H9 (cell line): ENCODE measurements at regions not wholly inside any gene's neighbourhood (a gene's known extent, or its start where the extent isn't known, plus 50 kb on each side); places are given as distances from the start of the nearest gene placed in this dataset.

Experiments
- DNase-seq: peaks from one replicate; pipeline ENCODE4 v3.0.0-alpha.2; 2017
- H2AFZ ChIP-seq: one replicate; pipeline ENCODE4 v1.6.1; 2013; ENCODE audit warnings: mild to moderate bottlenecking, low read length, control low read depth, moderate library complexity
- H2AK5ac ChIP-seq: 2 replicates; pipeline ENCODE4 v1.6.1; 2013; ENCODE audit warnings: low read length, control low read depth, mixed read lengths; ENCODE audit not compliant: insufficient read length
- H2BK120ac ChIP-seq: one replicate; pipeline ENCODE4 v1.6.1; 2013; ENCODE audit warnings: low read depth, mild to moderate bottlenecking, low read length, control low read depth, inconsistent platforms; ENCODE audit not compliant: poor library complexity, severe bottlenecking
- H2BK12ac ChIP-seq: 2 replicates; pipeline ENCODE4 v1.6.1; 2013; ENCODE audit warnings: low read length, control low read depth, mixed read lengths, low read depth; ENCODE audit not compliant: insufficient read length
- H2BK15ac ChIP-seq: 2 replicates; pipeline ENCODE4 v1.6.1; 2013; ENCODE audit warnings: low read depth, low read length, control low read depth
- H2BK20ac ChIP-seq: one replicate; pipeline ENCODE4 v1.6.1; 2013; ENCODE audit warnings: low read depth, mild to moderate bottlenecking, low read length, control low read depth, inconsistent platforms; ENCODE audit not compliant: poor library complexity, severe bottlenecking
- H2BK5ac ChIP-seq: 2 replicates; pipeline ENCODE4 v1.6.1; 2013; ENCODE audit warnings: low read length, control low read depth, mixed read lengths; ENCODE audit not compliant: insufficient read length
- H3K14ac ChIP-seq: 2 replicates; pipeline ENCODE4 v1.6.1; 2013; ENCODE audit warnings: low read length, control low read depth; ENCODE audit not compliant: insufficient read depth
- H3K18ac ChIP-seq: 2 replicates; pipeline ENCODE4 v1.6.1; 2013; ENCODE audit warnings: low read depth, mild to moderate bottlenecking, mixed read lengths, low read length, control low read depth; ENCODE audit not compliant: insufficient read length
- H3K23ac ChIP-seq: 2 replicates; pipeline ENCODE4 v1.6.1; 2013; ENCODE audit warnings: low read length, control low read depth, mixed read lengths, low read depth; ENCODE audit not compliant: insufficient read length
- H3K23me2 ChIP-seq: 2 replicates; pipeline ENCODE4 v1.6.1; 2013; ENCODE audit warnings: low read depth, mild to moderate bottlenecking, mixed read lengths, low read length, control low read depth; ENCODE audit not compliant: insufficient read length, poor library complexity, severe bottlenecking
- H3K27ac ChIP-seq: 2 replicates; pipeline ENCODE4 v1.5.1; 2013; ENCODE audit warnings: low read length, control low read depth, mixed read lengths, low read depth; ENCODE audit not compliant: insufficient read length
- H3K27me3 ChIP-seq: 2 replicates; pipeline ENCODE4 v1.6.1; 2013; ENCODE audit warnings: low read length, control low read depth, inconsistent platforms; ENCODE audit not compliant: insufficient read depth
- H3K4ac ChIP-seq: 2 replicates; pipeline ENCODE4 v1.6.1; 2013; ENCODE audit warnings: low read depth, mild to moderate bottlenecking, control low read depth, inconsistent platforms, low read length, moderate library complexity
- H3K4me1 ChIP-seq: 2 replicates; pipeline ENCODE4 v1.6.1; 2013; ENCODE audit warnings: low read length, control low read depth, inconsistent platforms; ENCODE audit not compliant: insufficient read depth
- H3K4me2 ChIP-seq: 2 replicates; pipeline ENCODE4 v1.6.1; 2013; ENCODE audit warnings: low read length, control low read depth, mixed read lengths; ENCODE audit not compliant: insufficient read length, insufficient read depth
- H3K56ac ChIP-seq: 2 replicates; pipeline ENCODE4 v1.6.1; 2013; ENCODE audit warnings: low read depth, mild to moderate bottlenecking, mixed read lengths, low read length, control low read depth; ENCODE audit not compliant: insufficient read length
- H3K79me1 ChIP-seq: 2 replicates; pipeline ENCODE4 v1.6.1; 2013; ENCODE audit warnings: low read depth, mild to moderate bottlenecking, moderate library complexity, low read length, control low read depth, inconsistent platforms; ENCODE audit not compliant: insufficient read depth, poor library complexity, severe bottlenecking
- H3K79me2 ChIP-seq: 2 replicates; pipeline ENCODE4 v1.6.1; 2013; ENCODE audit warnings: low read length, control low read depth, inconsistent platforms; ENCODE audit not compliant: insufficient read depth
- H3K9ac ChIP-seq: 2 replicates; pipeline ENCODE4 v1.6.1; 2013; ENCODE audit warnings: low read length, control low read depth, mixed read lengths; ENCODE audit not compliant: insufficient read length; ENCODE audit errors: extremely low read depth
- H3K9me3 ChIP-seq: one replicate; pipeline ENCODE4 v1.6.1; 2013; ENCODE audit warnings: low read depth, low read length, inconsistent platforms; ENCODE audit not compliant: control insufficient read depth
- H3T11ph ChIP-seq: one replicate; pipeline ENCODE4 v1.6.1; 2013; ENCODE audit warnings: mild to moderate bottlenecking, low read length, control low read depth, inconsistent platforms
- H4K20me1 ChIP-seq: one replicate; pipeline ENCODE4 v1.6.1; 2013; ENCODE audit not compliant: control insufficient read depth, insufficient read length, insufficient read depth
- H4K5ac ChIP-seq: 2 replicates; pipeline ENCODE4 v1.6.1; 2013; ENCODE audit warnings: low read depth, mild to moderate bottlenecking, mixed read lengths, low read length, control low read depth; ENCODE audit not compliant: insufficient read length
- H4K8ac ChIP-seq: replicated peaks from 2 replicates; pipeline ENCODE4 v1.6.1; 2013; ENCODE audit warnings: low read length, control low read depth, mixed read lengths, low read depth; ENCODE audit not compliant: insufficient read length
- H4K91ac ChIP-seq: 2 replicates; pipeline ENCODE4 v1.6.1; 2013; ENCODE audit warnings: low read depth, mild to moderate bottlenecking, moderate library complexity, mixed read lengths, low read length, control low read depth; ENCODE audit not compliant: insufficient read length
- H3K27ac Mint-ChIP-seq, 3 experiments: 2 replicates in 2 of 3; 3 replicates in 1 of 3; pipeline ENCODE4 v1.8.0; 2020 to 2021; ENCODE audit warnings: mixed read lengths in 3 of 3, mild to moderate bottlenecking in 1 of 3, moderate library complexity in 1 of 3
- H3K27me3 Mint-ChIP-seq: 2 replicates; pipeline ENCODE4 v1.8.0; 2021; ENCODE audit warnings: low read depth, mild to moderate bottlenecking, moderate library complexity, mixed read lengths
- H3K36me3 Mint-ChIP-seq, 3 experiments: 2 replicates in 2 of 3; 3 replicates in 1 of 3; pipeline ENCODE4 v1.8.0; 2020 to 2021; ENCODE audit warnings: low read depth in 3 of 3, mixed read lengths in 3 of 3; ENCODE audit not compliant: insufficient read depth in 1 of 3
- H3K4me1 Mint-ChIP-seq, 2 experiments: 2 replicates each; pipeline ENCODE4 v1.8.0; 2020; ENCODE audit warnings: mixed read lengths in 2 of 2
- H3K4me3 Mint-ChIP-seq, 2 experiments: 2 replicates in 1 of 2; 3 replicates in 1 of 2; pipeline ENCODE4 v1.8.0; 2020 to 2021; ENCODE audit warnings: mild to moderate bottlenecking in 2 of 2, mixed read lengths in 2 of 2, moderate library complexity in 1 of 2
- H3K9me3 Mint-ChIP-seq, 2 experiments: 2 replicates in 1 of 2; 3 replicates in 1 of 2; pipeline ENCODE4 v1.8.0; 2020; ENCODE audit warnings: mild to moderate bottlenecking in 2 of 2, mixed read lengths in 2 of 2, moderate library complexity in 1 of 2
- CTCF ChIP-seq: fragments of 200-600 bp; sonication (generic); conservative IDR thresholded peaks from 3 replicates; pipeline ENCODE4 v1.8.0; 2021; ENCODE audit warnings: antibody characterized with exemption, mild to moderate bottlenecking

GRCh38 chr13:88384542-88384941 is 713.4 kb downstream of the SLITRK5 start:
- Histone ChIP-seq H3K18ac (no peak overlapping the region), H3K9ac (no peak overlapping the region), H3K4me2 (peak overlapping the region; percentile 14), H3K56ac (no peak overlapping the region), H4K20me1 (no peaks in the 10 kb centered on the region), H3K79me1 (no peaks in the 10 kb centered on the region), H3T11ph (no peak overlapping the region), H2BK12ac (no peak overlapping the region), H4K91ac (no peak overlapping the region), H3K4ac (no peak overlapping the region), H2BK120ac (no peak overlapping the region), H3K27ac (no peak overlapping the region), H2BK20ac (no peak overlapping the region), H3K4me1 (no peaks in the 10 kb centered on the region), H3K23me2 (no peaks in the 10 kb centered on the region), H2BK15ac (no peak overlapping the region), H2AFZ (no peak overlapping the region), H4K8ac (no peak overlapping the region), H2AK5ac (no peak overlapping the region), H3K14ac (no peak overlapping the region), H3K23ac (no peak overlapping the region), H4K5ac (no peak overlapping the region), H3K27me3 (no peaks in the 10 kb centered on the region), H3K79me2 (no peaks in the 10 kb centered on the region), H2BK5ac (no peak overlapping the region), H3K9me3 (no peaks in the 10 kb centered on the region)
- no peak for TF ChIP-seq CTCF
- H3K9me3 Mint-ChIP-seq, result peaks cover 0 to 4% of the 10 kb centered on the region in 2 experiments; a peak in 2 of 5 replicates
- H3K27ac Mint-ChIP-seq, result peak overlapping the region; percentile 10 to 73 (median 24); a peak in 6 of 7 replicates
- H3K4me1 Mint-ChIP-seq, result peaks cover 13 to 17% of the 10 kb centered on the region in 2 experiments
- no peak overlapping the region; a peak in 1 of 5 replicates for H3K4me3 Mint-ChIP-seq
- no peak for DNase-seq
- H3K36me3 Mint-ChIP-seq, result peaks cover 0 to 4% (median 2%) of the 10 kb centered on the region in 3 experiments; a peak in 4 of 7 replicates
- no peaks in the 10 kb centered on the region for H3K27me3 Mint-ChIP-seq
